ENCODE measurements at regions not wholly inside any gene's neighbourhood (a gene's known extent, or its start where the extent isn't known, plus 50 kb on each side); places are given as distances from the start of the nearest gene placed in this dataset.

GRCh38 chr16:76899767-76900166 is 291.2 kb upstream of the MON1B start:
- no peak for TF ChIP-seq GATA3 (IDR thresholded peaks at IDR 0.05; ENCODE audit: low read depth, low read length)
- TF ChIP-seq GATA2 (IDR thresholded peaks at IDR 0.05; ENCODE audit: low read depth, low read length): no peak
